GM23338 (cell line): ENCODE measurements at regions not wholly inside any gene's neighbourhood (a gene's known extent, or its start where the extent isn't known, plus 50 kb on each side); places are given as distances from the start of the nearest gene placed in this dataset.

Source experiments
- ATAC-seq: fragments of 200-7000 bp; cut with Tn5 transposase; 3 replicates; pipeline ENCODE4 v1.9.1; 2020
- DNase-seq: peaks from one replicate; pipeline ENCODE4 v3.0.0-alpha.2; 2015; ENCODE audit warnings: low spot score
- H2AFZ ChIP-seq: fragments of 200-600 bp; sonication (generic); 2 replicates; pipeline ENCODE4 v1.8.0; 2016; ENCODE audit warnings: antibody characterized with exemption, mild to moderate bottlenecking, moderate library complexity
- H3F3A ChIP-seq: fragments of 200-600 bp; sonication (generic); replicated peaks from 2 replicates; pipeline ENCODE4 v1.8.0; 2017; ENCODE audit warnings: antibody characterized with exemption, mixed run types, low read depth
- H3K27ac ChIP-seq: fragments of 200-600 bp; sonication (generic); 2 replicates; pipeline ENCODE4 v1.6.1; 2016; ENCODE audit warnings: low read depth
- H3K27me3 ChIP-seq: fragments of 200-600 bp; sonication (generic); 2 replicates; pipeline ENCODE4 v1.8.0; 2016; ENCODE audit warnings: mild to moderate bottlenecking, mixed run types, moderate library complexity; ENCODE audit not compliant: insufficient read depth
- H3K36me3 ChIP-seq: fragments of 200-600 bp; sonication (generic); 2 replicates; pipeline ENCODE4 v1.8.0; 2016; ENCODE audit warnings: mild to moderate bottlenecking; ENCODE audit not compliant: insufficient read depth
- H3K4me1 ChIP-seq: fragments of 200-600 bp; sonication (generic); 2 replicates; pipeline ENCODE4 v1.8.0; 2016; ENCODE audit warnings: mild to moderate bottlenecking, moderate library complexity; ENCODE audit not compliant: insufficient read depth
- H3K4me2 ChIP-seq: fragments of 200-600 bp; sonication (generic); 2 replicates; pipeline ENCODE4 v1.7.1; 2017; ENCODE audit warnings: mixed run types
- H3K4me3 ChIP-seq: fragments of 200-600 bp; sonication (generic); 2 replicates; pipeline ENCODE4 v1.6.1; 2016; ENCODE audit warnings: mixed run types
- H3K79me2 ChIP-seq: fragments of 200-600 bp; sonication (generic); replicated peaks from 2 replicates; pipeline ENCODE4 v1.8.0; 2017; ENCODE audit warnings: mild to moderate bottlenecking; ENCODE audit not compliant: insufficient read depth
- H3K9me2 ChIP-seq: fragments of 200-600 bp; sonication (generic); 2 replicates; pipeline ENCODE4 v1.8.0; 2017; ENCODE audit not compliant: insufficient read depth
- H4K20me1 ChIP-seq: fragments of 200-600 bp; sonication (generic); replicated peaks from 2 replicates; pipeline ENCODE4 v1.8.0; 2017; ENCODE audit warnings: mild to moderate bottlenecking; ENCODE audit not compliant: insufficient read depth
- H3K27ac Mint-ChIP-seq: 2 replicates; pipeline ENCODE4 v1.8.0; 2020; ENCODE audit warnings: inconsistent platforms, mild to moderate bottlenecking, moderate library complexity, mixed read lengths
- H3K27me3 Mint-ChIP-seq: 3 replicates; pipeline ENCODE4 v1.8.0; 2022; ENCODE audit warnings: low read depth, mild to moderate bottlenecking, moderate library complexity, mixed read lengths, inconsistent platforms; ENCODE audit not compliant: insufficient read depth, poor library complexity
- H3K36me3 Mint-ChIP-seq: 3 replicates; pipeline ENCODE4 v1.8.0; 2021; ENCODE audit warnings: low read depth, mild to moderate bottlenecking, inconsistent platforms, moderate library complexity, mixed read lengths
- H3K4me1 Mint-ChIP-seq: 3 replicates; pipeline ENCODE4 v1.8.0; 2020; ENCODE audit warnings: mild to moderate bottlenecking, inconsistent platforms, mixed read lengths
- H3K4me3 Mint-ChIP-seq: 3 replicates; pipeline ENCODE4 v1.8.0; 2021; ENCODE audit warnings: moderate library complexity, mild to moderate bottlenecking, inconsistent platforms, mixed read lengths
- H3K9me3 Mint-ChIP-seq: 3 replicates; pipeline ENCODE4 v1.8.0; 2020; ENCODE audit warnings: moderate library complexity, mild to moderate bottlenecking, inconsistent platforms, mixed read lengths
- CREB1 ChIP-seq: fragments of 250-450 bp; sonication (Bioruptor Pico); IDR thresholded peaks from 2 replicates; pipeline ENCODE4 v1.5.0; 2020; ENCODE audit warnings: low read depth, mild to moderate bottlenecking, moderate library complexity
- CTCF ChIP-seq, 2 experiments: fragments of 200-600 bp in 1 of 2; sonication (generic) in 1 of 2; conservative IDR thresholded peaks; 2 replicates each; pipeline versions ENCODE4 v1.5.1 to v1.6.1; 2016 to 2017; ENCODE audit warnings: antibody characterized with exemption in 2 of 2, low read depth in 2 of 2, mild to moderate bottlenecking in 2 of 2, moderate library complexity in 1 of 2
- EZH2 ChIP-seq: fragments of 200-600 bp; sonication (generic); IDR thresholded peaks from one replicate; pipeline ENCODE4 v1.8.0; 2017; ENCODE audit warnings: antibody characterized with exemption, mild to moderate bottlenecking, low read depth; ENCODE audit not compliant: unreplicated experiment
- JUNB ChIP-seq: IDR thresholded peaks from one replicate; pipeline ENCODE4 v1.6.1; 2016; ENCODE audit warnings: antibody characterized with exemption; ENCODE audit not compliant: unreplicated experiment
- NANOG ChIP-seq: IDR thresholded peaks from 2 replicates; pipeline ENCODE4 v1.6.1; 2016; ENCODE audit warnings: antibody characterized with exemption, borderline replicate concordance
- POLR2AphosphoS5 ChIP-seq: IDR thresholded peaks from 2 replicates; pipeline ENCODE4 v1.6.1; 2016; ENCODE audit warnings: antibody characterized with exemption, low read depth
- ZNF331 ChIP-seq: fragments of 250-450 bp; sonication (Bioruptor Pico); IDR thresholded peaks from 2 replicates; pipeline ENCODE4 v1.5.0; 2020; ENCODE audit warnings: low read depth, mild to moderate bottlenecking, moderate library complexity
- TF ChIP-seq, protein P1 (sequence below): IDR thresholded peaks from one replicate; pipeline ENCODE4 v1.6.1; 2018; ENCODE audit warnings: antibody characterized with exemption; ENCODE audit not compliant: unreplicated experiment
- TF ChIP-seq, protein P2 (sequence below): IDR thresholded peaks from 2 replicates; pipeline ENCODE4 v1.6.1; 2016; ENCODE audit warnings: antibody characterized with exemption

DNA sequence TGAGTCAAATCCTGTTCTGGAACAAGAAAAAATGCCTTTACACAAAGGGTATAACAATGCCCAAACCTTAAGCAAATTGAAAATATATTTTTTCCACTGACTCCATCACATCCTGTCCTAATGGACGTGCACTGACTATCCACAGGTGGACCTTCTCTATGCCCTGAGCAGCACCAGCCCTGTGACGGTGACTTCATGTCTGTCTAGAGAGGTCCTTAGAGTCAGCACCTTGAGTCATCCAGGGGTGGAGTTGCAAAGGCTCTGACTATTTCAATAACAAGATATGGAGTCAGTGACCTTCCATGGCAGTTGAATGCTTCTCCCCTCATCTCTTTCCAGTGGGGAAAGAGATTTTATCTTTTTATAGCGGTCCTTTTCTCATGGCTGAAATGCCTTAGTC, 78.0 kb downstream of the YIPF5 start:
- H3K27me3 ChIP-seq, result peaks cover 70% of the 10 kb centered on the region
- no peak overlapping the region for H3K27ac ChIP-seq
- Mint-ChIP-seq H3K4me3 (no peak overlapping the region), H3K9me3 (0 out of 3 replicates have a peak, but pooled peaks cover under 1% of the 10 kb centered on the region), H3K27ac (no peak overlapping the region), H3K36me3 (no peaks in the 10 kb centered on the region), H3K27me3 (peaks cover 28% of the 10 kb centered on the region), H3K4me1 (peaks cover 13% of the 10 kb centered on the region)
- no peaks in the 10 kb centered on the region for H3F3A ChIP-seq
- DNase-seq (no peak), ATAC-seq (no peak)
- 0 out of 2 replicates have a peak, but pooled peaks cover 3% of the 10 kb centered on the region for H4K20me1 ChIP-seq
- TF ChIP-seq, protein P1, sequence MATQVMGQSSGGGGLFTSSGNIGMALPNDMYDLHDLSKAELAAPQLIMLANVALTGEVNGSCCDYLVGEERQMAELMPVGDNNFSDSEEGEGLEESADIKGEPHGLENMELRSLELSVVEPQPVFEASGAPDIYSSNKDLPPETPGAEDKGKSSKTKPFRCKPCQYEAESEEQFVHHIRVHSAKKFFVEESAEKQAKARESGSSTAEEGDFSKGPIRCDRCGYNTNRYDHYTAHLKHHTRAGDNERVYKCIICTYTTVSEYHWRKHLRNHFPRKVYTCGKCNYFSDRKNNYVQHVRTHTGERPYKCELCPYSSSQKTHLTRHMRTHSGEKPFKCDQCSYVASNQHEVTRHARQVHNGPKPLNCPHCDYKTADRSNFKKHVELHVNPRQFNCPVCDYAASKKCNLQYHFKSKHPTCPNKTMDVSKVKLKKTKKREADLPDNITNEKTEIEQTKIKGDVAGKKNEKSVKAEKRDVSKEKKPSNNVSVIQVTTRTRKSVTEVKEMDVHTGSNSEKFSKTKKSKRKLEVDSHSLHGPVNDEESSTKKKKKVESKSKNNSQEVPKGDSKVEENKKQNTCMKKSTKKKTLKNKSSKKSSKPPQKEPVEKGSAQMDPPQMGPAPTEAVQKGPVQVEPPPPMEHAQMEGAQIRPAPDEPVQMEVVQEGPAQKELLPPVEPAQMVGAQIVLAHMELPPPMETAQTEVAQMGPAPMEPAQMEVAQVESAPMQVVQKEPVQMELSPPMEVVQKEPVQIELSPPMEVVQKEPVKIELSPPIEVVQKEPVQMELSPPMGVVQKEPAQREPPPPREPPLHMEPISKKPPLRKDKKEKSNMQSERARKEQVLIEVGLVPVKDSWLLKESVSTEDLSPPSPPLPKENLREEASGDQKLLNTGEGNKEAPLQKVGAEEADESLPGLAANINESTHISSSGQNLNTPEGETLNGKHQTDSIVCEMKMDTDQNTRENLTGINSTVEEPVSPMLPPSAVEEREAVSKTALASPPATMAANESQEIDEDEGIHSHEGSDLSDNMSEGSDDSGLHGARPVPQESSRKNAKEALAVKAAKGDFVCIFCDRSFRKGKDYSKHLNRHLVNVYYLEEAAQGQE, result no peak
- TF ChIP-seq, protein P2, sequence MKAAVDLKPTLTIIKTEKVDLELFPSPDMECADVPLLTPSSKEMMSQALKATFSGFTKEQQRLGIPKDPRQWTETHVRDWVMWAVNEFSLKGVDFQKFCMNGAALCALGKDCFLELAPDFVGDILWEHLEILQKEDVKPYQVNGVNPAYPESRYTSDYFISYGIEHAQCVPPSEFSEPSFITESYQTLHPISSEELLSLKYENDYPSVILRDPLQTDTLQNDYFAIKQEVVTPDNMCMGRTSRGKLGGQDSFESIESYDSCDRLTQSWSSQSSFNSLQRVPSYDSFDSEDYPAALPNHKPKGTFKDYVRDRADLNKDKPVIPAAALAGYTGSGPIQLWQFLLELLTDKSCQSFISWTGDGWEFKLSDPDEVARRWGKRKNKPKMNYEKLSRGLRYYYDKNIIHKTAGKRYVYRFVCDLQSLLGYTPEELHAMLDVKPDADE, result no peak
- no peak for TF ChIP-seq EZH2
- no peak for TF ChIP-seq CTCF (conservative IDR thresholded peaks at IDR 0.05; ENCODE audit: low read depth in 2 of 2)
- TF ChIP-seq POLR2AphosphoS5, result no peak
- no peak for TF ChIP-seq JUNB
- no peak for TF ChIP-seq ZNF331 (CRISPR knock-in tag)
- no peaks in the 10 kb centered on the region for H3K79me2 ChIP-seq
- no peak overlapping the region for H3K4me3 ChIP-seq
- H3K9me2 ChIP-seq, result no peaks in the 10 kb centered on the region
- H2AFZ ChIP-seq, result no peak overlapping the region
- H3K4me1 ChIP-seq, result peaks cover 12% of the 10 kb centered on the region
- H3K36me3 ChIP-seq, result no peaks in the 10 kb centered on the region
- H3K4me2 ChIP-seq, result no peak overlapping the region

DNA sequence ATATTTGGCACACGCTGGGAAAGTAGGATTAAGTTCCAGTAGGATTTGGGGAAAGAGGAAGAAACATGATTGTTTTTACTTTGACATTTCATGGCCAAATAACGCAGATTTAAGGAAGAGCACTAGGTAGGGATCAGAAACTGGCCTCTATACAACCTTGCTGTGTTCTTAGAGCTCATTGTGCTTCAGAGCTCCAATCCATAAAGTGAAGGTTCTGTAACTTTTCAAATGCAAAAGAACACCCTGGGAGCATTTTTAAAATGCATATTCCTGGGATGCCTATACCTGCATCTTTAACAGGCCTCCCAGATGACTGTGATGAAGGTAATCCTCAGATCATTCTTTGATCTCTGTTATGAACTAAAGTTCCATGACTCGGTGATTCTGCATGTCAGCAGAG, 77.1 kb downstream of the YIPF5 start:
- H3K27me3 Mint-ChIP-seq, result peaks cover 28% of the 10 kb centered on the region
- H3K4me1 ChIP-seq, result peaks cover 12% of the 10 kb centered on the region
- no peaks in the 10 kb centered on the region for H3K9me2 ChIP-seq
- peaks cover 70% of the 10 kb centered on the region for H3K27me3 ChIP-seq
- no peaks in the 10 kb centered on the region for H3K79me2 ChIP-seq
- peak; percentile 23 for DNase-seq
- H3K27ac ChIP-seq, result no peak overlapping the region
- H3K27ac Mint-ChIP-seq, result no peak overlapping the region
- no peaks in the 10 kb centered on the region for H3K36me3 Mint-ChIP-seq
- no peak overlapping the region for H2AFZ ChIP-seq
- no peaks in the 10 kb centered on the region for H3K36me3 ChIP-seq
- no peak overlapping the region for H3K4me3 Mint-ChIP-seq
- peak; percentile 75 for ATAC-seq
- H3K9me3 Mint-ChIP-seq, result 0 out of 3 replicates have a peak, but pooled peaks cover 4% of the 10 kb centered on the region
- no peak overlapping the region for H3K4me3 ChIP-seq
- peaks cover 13% of the 10 kb centered on the region for H3K4me1 Mint-ChIP-seq
- H3K4me2 ChIP-seq, result 0 out of 2 replicates have a peak overlapping the region, but pooled peaks have one; percentile 22
- H4K20me1 ChIP-seq, result 0 out of 2 replicates have a peak, but pooled peaks cover 3% of the 10 kb centered on the region
- H3F3A ChIP-seq, result no peaks in the 10 kb centered on the region
- TF ChIP-seq CREB1 (CRISPR knock-in tag) (no peak), CTCF (conservative IDR thresholded peaks at IDR 0.05; ENCODE audit: low read depth in 2 of 2) (no peak), NANOG (peak; percentile 72; the same call in 1 of the 2 replicates), JUNB (no peak), POLR2AphosphoS5 (peak; percentile 38; the same call in 1 of the 2 replicates), ZNF331 (CRISPR knock-in tag) (no peak)
- TF ChIP-seq, protein P1, result no peak
- TF ChIP-seq, protein P2, result no peak
